GM21515 (cell line): ENCODE measurements at regions not wholly inside any gene's neighbourhood (a gene's known extent, or its start where the extent isn't known, plus 50 kb on each side); places are given as distances from the start of the nearest gene placed in this dataset.

ENCODE experiments used
- ATAC-seq: cut with Tn5 transposase; IDR thresholded peaks from one replicate; pipeline ENCODE4 v1.9.1; 2021; ENCODE audit not compliant: unreplicated experiment

DNA sequence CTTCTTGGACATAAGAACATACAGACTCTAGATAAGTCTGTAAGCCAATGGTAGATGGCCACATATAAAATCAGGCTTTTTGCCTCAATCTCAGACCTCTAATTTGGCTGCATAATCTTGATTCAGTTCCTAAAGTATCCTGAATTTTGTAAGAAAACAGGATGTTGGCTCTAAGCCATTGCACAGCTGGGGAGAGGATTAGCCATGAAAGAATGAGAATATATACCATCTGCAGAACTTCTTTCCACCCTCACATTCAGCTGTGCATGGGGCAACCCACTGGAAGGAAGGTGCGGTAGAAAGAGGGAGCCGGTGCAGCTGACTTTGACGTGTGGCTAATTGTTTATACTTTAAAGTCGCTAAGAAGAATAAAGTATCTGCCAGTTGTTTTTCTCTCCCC is 1061.6 kb upstream of the FAM98A start:
- ATAC-seq = no peak

GRCh38 chr2:34656632-34657031 is 1057.5 kb upstream of the FAM98A start:
- no peak for ATAC-seq

- no peak for ATAC-seq
Measured at GRCh38 chr2:34652636-34653035, 1053.5 kb upstream of the FAM98A start.

DNA sequence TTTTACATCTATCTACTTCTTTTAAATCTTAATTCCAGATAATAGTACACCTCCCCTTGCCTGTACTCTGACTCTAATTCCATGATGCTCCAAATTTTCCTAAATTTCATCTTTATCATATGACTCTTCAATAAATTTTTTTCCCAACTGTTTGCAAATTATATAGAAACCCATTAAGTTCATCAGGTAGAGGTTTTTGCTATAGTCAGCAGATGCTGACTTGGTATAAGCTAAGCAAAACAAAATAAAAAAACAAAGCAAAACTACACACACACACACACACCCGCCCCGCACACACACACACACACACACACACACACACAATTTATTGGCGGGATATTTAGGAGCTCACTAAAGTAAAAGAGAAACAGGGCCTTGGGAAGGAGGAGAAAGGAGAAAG is 1047.8 kb upstream of the FAM98A start:
- no peak for ATAC-seq

- ATAC-seq = no peak
Measured at GRCh38 chr2:34632327-34632726, 1033.2 kb upstream of the FAM98A start.

- no peak for ATAC-seq
Measured at GRCh38 chr2:34627003-34627402, 1027.9 kb upstream of the FAM98A start.

DNA sequence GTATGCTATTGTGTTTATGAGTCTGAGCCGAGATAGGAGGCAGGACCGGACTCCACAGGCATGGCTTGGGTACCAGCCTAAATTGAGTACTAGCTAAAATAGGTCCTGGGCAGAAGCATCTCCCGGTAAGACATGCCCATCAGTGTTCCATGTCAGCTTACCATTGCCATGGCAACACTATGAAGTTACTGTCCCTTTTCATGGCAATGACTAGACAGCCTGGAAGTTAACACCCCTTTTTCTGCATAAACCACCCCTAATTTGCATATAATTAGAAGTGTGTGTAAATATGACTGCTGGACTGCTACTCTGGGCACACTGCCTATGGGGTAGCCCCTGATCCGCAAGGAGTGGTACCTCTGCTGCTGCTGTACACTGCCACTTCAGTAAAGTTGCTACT is 1005.1 kb upstream of the FAM98A start:
- ATAC-seq = no peak

- no peak for ATAC-seq
Measured at GRCh38 chr2:34602262-34602661, 1003.2 kb upstream of the FAM98A start.

DNA sequence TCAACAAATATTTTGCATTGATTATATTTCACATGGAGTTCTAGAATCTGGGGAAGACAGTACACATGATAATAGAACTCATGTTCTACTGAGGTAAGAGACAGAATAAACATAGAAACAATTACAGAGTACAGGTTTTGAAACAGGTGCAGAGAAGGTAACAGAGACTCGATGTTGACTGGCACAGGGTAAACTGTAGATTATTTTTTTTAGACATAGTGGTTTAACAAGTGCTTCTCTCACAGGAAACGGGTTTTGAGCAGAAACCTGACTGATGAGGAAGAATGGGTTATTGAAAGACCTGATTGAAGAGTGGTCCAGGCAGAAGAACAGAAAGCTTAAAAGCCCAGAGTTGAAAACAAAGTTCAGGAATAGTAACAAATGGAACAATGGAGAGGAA is 1002.5 kb upstream of the FAM98A start:
- ATAC-seq = no peak

- no peak for ATAC-seq
Measured at GRCh38 chr2:34578641-34579040, 979.5 kb upstream of the FAM98A start.

GRCh38 chr2:34570266-34570872 is 971.3 kb upstream of the FAM98A start:
- no peak for ATAC-seq

- no peak for ATAC-seq
Measured at GRCh38 chr2:34567128-34567527, 968.0 kb upstream of the FAM98A start.

- no peak for ATAC-seq
Measured at GRCh38 chr2:34552337-34552736, 953.2 kb upstream of the FAM98A start.

DNA sequence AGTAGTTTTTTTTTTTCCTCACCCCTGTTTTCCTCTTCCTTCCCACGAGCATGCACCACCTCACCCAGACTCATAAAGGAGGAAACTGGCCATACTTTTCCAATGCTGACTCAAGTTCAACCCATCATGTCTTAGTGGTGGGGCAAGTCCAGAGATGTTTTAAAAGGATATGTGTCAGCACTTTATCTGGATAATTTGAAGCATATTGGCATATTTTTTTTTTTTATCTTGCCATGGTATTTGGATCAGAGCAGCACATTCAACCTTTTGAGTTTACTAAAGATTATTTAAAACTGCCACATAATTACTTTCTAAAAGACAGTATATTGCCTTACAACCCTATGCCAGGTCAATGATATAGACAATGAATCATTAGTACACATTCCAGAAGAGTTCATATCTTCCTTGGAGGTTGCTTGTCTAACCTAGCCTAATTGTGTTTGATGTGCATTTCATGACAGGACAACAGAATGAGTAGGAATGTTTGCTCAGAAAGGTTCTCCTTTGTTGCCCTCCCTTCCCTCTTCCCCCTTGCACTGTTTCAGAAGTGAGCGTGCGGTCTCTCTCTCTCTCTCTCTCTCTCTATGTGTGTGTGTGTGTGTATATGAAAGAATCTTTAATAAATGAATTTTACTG is 950.7 kb upstream of the FAM98A start:
- ATAC-seq = no peak

DNA sequence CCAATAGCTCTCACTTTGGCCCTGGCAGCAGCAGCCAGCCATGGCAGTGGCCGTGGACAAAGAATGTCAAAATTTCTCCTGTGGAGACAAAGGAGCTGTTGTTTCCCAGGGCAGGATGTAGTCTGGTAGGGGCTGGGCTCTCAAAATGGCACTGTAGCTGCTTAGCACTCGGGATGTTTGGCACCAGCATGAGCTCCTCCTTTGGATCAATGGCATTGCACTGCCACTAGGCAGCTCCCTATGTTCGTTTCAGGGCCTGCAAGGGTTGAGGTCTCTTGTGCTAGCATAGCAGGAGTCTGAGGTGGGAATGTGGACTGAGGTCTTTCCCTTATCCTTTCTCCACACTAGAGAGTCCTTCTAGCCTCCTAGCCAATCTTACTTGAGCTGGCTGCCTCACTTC is 948.8 kb upstream of the FAM98A start:
- ATAC-seq = no peak

DNA sequence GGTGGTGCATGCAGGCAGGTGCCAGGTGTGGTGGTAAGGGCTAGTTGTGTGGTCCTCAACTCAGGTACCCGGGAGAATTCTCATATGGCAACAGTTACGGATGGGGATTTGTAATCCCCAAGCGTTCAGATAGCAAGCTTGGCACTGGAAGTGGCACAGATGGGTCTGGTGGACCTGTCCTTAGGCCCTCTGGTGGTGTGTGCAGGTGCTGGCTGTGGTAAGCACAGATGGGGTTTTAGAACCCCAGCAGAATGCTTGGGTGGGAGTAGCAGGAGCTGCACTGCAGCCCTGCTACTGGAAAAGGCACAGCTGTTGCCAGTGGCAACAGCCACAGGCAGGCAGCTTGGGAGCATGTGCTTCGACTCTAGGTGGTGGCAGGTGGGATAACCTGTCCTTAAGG is 948.2 kb upstream of the FAM98A start:
- no peak for ATAC-seq

GRCh38 chr2:34545486-34546136 is 946.5 kb upstream of the FAM98A start:
- ATAC-seq = no peak

- no peak for ATAC-seq
Measured at GRCh38 chr2:34534761-34535160, 935.7 kb upstream of the FAM98A start.

DNA sequence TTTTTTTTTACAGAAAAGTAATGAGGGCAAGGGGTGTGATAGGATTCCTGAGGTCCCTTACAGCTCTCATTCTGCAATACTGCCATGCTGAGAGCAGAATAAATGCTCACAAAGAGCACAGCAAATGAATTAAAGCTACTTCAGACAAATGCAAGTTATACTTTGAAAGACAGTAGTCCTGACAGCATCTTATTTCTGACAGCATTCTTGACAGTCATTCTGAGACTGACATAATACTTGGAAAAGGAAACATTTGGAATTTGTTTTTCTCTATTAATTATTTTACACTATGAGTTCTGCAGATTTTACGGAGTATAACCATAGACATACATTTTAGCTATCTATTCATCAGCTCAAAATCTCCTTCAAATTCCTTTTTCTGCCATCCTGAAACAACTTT is 935.2 kb upstream of the FAM98A start:
- no peak for ATAC-seq

DNA sequence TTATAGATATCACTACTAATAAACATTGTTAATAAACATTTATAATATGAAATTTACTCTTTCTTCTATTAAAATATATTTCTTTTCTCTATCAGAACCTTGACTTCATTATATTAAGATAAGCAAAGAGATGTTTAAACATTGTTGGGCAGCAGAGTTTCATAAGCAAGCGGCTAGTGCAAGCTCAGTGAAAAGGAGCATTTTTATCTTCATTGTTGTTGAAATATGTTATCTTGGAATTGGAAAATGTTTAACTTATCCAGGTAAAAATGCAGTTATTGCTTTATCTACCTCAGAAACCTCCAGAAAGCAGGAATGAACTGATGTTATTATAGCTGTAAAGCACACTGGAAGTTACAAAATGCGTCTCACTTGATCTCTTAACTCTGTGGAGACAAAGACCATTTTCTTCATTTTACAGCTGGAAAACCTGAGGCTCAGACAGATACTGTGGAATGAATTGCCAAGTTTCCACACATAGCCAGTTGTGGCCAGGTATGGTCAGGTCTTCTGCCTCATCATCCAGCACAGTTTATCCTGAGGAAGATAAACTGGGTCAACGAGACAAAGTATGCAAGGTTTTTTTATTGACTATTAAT is 934.6 kb upstream of the FAM98A start:
- ATAC-seq = no peak

GRCh38 chr2:34529965-34530364 is 930.9 kb upstream of the FAM98A start:
- no peak for ATAC-seq

DNA sequence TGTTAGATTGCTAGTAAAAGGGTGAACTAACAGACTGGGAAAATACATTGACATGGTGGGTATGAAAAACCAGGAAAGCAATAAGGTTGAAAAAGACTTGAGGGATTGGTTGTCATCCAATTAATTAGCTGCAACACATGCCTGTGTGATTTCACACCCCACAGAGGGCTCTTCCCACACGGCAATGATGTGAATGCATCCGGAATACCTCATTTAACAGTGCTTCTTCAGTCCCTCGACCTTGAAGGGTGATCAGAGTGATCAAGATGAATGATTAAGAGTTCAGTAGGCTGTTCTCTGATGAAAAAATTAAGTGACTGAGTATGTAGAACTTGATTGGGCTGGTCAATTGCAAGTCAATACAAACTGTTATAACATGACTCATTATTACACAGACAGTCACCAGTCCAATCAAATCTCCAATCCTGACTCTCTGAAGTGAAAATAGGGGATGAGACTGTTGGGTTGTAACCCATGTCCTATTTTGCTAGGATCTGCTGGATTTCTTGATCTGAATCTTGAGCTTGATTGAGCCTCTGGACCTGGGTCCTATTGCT is 924.9 kb upstream of the FAM98A start:
- ATAC-seq = no peak
